Cerebellar cortex (tissue), 1 donor: ENCODE measurements at regions not wholly inside any gene's neighbourhood (a gene's known extent, or its start where the extent isn't known, plus 50 kb on each side); places are given as distances from the start of the nearest gene placed in this dataset.
"Not testable (repeated sequence)": the region's sequence is repeated elsewhere in the genome, so short reads cannot be mapped to it uniquely, and the experiment has no call there.

Experiments used
- DNase-seq: peaks from one replicate; pipeline ENCODE4 v3.0.0-alpha.2; 2015; ENCODE audit warnings: low spot score

GRCh38 chr6:159440911-159441703 is 251.9 kb downstream of the SOD2 start:
- DNase-seq = no peak

- DNase-seq = no peak
Measured at GRCh38 chr6:159440349-159440748, 252.7 kb downstream of the SOD2 start.

DNA sequence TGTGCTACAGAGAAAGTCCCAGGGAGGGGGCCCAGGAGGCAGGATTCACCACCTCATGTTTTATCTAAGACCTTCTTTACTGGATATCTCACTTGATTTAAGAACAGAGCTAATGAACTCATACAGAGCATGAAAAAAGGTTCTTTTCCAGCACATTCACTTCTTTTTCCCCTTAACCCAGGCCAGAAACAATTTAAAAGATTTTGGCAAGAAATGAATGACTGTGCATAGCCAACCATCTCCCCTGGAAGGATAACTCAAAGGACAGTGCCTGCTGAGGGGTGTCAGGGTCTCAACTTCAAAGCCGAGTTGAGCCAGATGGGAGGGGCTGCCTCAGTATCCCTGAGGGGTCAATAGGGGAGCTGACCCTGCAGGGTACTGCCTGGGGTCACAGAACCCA is 253.4 kb downstream of the SOD2 start:
- no peak for DNase-seq

DNA sequence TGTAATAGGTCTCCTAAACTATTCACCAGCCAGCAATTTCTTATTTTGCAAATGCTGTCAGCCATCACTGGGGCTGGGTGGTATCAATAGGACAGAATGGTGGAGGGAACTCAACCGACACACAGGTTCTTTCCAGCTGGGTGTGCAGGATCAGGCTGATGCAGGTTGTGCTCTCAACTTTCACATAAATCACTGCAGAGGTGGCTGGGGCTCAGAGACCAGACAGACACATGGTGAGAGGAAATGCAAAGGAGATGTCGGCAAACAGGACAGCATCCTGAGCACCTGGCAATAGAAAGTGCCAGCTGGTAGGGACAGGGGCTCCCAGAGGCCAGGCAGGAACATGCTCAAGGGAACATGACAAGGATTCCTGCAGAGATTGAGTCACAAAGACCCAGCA is 254.9 kb downstream of the SOD2 start:
- no peak for DNase-seq

DNA sequence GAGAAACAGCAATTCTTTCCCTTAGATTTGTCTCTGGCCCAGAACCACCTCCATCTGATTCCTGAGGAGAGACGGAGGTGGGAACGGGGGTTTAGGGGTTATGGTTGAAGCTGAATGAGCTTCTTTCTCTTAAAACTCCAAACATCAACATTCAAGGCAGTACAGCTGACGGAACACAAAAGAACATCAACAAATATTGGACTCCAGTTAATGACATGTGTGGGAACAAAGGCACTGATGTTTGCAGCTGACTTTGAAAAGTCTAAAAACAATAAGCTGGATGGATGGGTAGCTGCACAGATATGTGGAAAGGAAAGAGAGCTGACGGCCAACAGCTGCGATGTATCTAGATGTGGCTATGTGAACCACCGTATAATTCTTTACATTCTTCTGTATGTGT is 256.5 kb downstream of the SOD2 start:
- DNase-seq = no peak

DNA sequence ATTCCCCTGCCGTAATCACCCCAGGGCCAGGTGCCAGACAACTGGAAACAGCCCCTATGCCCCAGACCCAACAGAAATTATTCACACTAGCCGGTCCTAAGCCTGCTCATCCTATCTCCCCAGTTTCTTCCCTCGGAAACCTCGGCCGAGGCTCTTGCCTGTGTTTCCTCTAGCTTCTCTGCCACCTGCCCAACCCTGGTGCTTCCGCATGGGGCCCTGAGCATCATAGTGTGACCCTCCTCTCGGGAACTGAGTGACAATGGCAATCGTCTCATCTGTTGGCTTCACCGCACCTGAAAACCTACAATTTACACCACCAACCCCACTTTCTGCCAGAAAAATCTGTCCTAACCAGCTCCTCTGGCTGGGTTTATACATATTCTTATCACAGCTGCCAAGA is 257.3 kb downstream of the SOD2 start:
- DNase-seq = no peak

DNA sequence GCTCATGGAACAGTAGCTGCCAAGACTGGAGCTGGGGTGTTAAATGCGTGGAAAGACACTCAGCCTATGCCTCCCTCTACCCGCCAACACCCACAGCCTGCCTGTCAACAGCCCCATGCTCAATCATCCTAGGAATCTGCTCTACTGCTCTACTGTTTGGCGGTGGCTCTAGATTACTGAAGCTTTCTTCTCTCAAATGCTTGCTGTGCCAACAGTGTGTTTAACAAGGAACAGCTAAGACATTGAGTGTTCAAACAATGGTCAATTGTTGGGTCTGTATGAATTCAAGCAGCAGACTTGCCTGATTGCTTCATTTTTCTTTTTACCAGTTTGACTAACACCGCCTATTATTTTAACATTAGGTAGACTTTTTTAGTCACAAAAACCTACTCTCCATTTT is 258.6 kb downstream of the SOD2 start:
- DNase-seq = no peak

GRCh38 chr6:159433550-159433949 is 259.5 kb downstream of the SOD2 start:
- no peak for DNase-seq

GRCh38 chr6:159431750-159432149 is 261.3 kb downstream of the SOD2 start:
- no peak for DNase-seq

- DNase-seq = no peak
Measured at GRCh38 chr6:159430323-159430722, 261.1 kb downstream of the FNDC1 start.

DNA sequence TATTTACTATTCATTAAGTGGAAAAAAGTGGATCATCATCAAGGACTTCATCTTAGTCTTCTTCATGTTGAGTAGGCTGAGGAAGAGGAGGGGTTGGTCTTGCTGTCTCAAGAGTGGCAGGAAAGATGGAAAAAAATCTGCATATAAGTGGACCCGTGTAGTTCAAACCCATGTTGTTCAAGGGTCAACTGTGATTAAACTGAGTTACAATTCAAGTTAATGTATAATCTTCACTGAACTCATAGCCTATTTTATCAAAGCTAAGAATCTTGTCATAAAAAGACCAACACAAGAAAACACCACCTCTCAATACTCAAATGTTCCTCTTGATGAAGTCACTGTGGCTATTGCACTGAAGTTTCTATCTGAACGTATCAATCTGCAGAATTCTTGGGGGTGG is 260.2 kb downstream of the FNDC1 start:
- DNase-seq = no peak

GRCh38 chr6:159427771-159428170 is 258.6 kb downstream of the FNDC1 start:
- DNase-seq = no peak

DNA sequence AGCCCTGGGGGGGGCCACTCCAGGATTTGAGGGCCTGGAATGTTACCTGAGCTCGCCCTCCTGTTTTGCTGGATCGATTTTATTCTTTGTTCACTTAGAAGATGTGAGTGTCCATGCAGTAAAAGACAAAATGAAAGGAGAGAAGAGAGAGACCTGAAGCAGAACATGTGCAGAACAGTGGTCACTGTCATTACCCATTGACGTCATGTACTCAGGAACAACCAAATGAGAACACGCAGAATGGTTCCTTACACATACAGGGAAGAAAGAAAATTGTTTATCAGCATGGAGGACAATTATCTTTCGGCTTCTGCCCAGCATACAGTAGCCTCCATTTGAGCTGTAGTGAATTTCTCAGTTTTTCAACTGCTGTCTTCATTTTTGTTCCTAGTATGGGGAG is 258.1 kb downstream of the FNDC1 start:
- DNase-seq = no peak

DNA sequence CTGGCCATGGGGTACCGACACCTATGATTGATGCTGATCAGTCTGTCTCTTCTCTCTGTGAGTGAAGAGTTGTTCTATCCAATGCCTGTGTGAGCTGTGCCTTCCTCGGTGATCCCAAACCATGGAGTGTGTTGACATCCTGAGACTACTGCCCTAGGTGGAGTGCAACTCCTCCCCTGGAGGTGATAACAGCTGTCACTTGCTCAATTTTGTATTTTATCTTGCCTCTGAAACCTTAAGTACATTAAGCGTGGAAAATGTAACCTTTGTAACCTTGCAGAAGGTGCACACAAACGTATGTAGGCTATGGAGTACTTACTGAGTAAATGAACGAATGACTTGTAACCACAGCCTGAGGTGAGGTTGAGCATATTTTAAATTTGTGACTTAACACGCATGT is 256.2 kb downstream of the FNDC1 start:
- DNase-seq = no peak

- DNase-seq = no peak
Measured at GRCh38 chr6:159422041-159422984, 253.1 kb downstream of the FNDC1 start.

DNA sequence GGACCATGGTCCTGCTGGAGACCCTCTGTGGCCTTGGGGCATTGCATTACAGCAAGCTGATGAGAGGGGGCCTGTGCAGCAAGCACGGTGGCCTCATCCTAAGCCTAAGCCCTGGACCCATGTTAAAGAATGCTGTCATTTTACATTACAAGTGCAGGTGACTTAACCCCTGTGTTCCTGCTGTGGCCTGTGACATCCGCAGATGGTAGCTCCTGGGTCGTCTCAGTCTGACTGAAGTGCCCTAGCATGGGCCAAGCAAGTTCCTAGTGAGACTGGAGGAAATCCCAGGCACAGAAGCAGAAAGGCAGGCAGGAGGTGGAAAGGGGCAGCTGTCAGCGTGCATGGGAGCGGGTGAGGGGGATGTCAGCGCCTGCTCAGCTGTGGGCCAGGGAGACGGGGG is 252.4 kb downstream of the FNDC1 start:
- DNase-seq = no peak

DNA sequence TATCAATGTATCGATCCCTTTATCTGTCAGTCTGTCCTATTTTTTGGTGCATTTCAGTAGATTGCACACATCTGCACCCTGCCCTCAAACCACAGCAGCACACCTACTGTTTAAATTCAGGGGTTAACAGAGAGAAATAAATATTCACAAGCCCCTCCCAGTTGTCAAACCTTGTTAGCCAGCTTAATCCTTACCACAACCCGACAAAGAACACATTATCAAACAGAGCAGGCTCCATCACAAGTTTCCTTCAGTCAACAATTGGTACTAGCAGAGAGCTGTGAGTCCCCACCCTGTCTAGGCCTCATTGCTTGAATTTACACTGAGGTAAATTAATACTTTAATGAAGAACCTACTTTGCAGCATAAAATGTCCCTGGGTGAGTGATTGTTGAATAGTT is 249.8 kb downstream of the FNDC1 start:
- DNase-seq = no peak

DNA sequence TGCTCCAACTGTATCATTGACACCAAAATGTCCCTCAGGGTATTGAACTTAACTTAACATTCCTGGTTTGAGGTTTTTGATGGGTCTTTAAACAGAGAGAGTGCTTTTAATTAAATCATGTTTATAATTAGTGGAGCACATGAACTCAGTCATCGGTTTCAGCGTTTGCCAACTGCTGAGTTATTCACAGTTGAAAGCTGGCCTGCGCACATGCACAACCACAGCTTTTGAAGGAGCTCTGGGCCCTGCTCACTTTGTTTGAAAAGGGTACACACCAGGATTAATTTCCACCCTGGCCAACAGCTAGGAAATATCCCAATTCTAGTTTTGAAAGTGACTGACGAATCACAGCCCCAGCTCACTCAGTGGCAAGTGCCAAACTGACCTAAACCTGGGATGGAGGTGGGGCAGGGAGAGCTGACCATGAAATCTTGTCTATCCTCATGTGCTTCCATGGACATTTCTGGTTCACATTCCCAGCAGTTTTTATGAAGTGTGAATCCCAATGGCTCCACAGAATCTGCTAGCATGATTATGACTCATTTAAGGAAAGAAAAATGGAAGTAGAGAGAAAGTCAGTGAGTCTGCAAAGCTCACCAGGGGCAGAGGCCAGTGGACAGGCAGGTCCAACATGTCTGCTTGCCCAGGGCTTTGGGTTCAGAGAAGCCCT is 247.8 kb downstream of the FNDC1 start:
- no peak for DNase-seq

- DNase-seq = no peak
Measured at GRCh38 chr6:159415540-159415939, 246.3 kb downstream of the FNDC1 start.

DNA sequence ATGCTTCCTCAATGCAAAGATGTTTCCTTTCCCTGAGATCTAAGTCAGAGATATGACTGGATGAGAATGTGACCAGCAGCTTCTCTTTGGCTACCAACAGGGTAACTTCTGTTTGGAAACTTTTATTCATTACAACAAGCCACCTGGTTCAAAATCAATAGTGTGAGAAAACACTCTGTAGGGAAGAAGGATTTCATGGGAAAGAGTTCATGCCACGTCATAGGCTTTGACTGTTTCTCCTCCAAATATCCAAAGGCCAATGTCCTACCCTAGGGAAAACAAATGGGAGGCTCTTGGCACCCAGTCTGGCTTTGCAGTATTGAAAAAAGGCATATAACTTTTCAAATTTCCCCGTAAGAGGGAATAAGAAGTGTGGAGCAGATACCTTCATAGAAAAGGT is 245.5 kb downstream of the FNDC1 start:
- no peak for DNase-seq

GRCh38 chr6:159407211-159407780 is 238.1 kb downstream of the FNDC1 start:
- not testable (repeated sequence) for DNase-seq

DNA sequence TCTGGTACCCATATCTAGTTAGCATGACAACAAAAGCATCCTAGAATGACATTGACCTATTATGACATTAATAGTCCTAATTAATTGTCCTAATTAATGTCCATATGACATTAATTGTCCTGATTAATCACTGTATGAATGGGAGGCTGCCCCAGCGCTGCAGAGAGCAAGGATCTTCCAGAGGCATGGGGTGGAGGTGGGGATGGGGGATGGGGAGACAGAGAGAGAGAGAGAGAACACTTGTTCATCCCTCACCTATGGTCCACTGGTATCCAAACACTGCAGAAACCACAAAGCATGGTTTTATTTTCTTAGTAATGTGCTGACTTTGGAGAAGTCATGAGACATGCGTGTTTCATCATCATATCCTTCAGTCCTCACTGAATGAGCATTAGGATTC is 235.1 kb downstream of the FNDC1 start:
- DNase-seq = no peak
